ENCODE measurements at regions not wholly inside any gene's neighbourhood (a gene's known extent, or its start where the extent isn't known, plus 50 kb on each side); places are given as distances from the start of the nearest gene placed in this dataset.

- no peak for DNase-seq (ENCODE audit: low spot score in 2 of 2)
- WGBS, 2 donors = 32 to 46% methylated on average over 1 of the region's 1 CpG
- no peak for TF ChIP-seq EP300 (IDR thresholded peaks at IDR 0.05)
- TF ChIP-seq POLR2A (IDR thresholded peaks at IDR 0.05) = no peak
- no peak for TF ChIP-seq CTCF (IDR thresholded peaks at IDR 0.05)
- Histone ChIP-seq H3K9me3 (peaks cover 0 to 6% (median 0%) of the 10 kb centered on the region in 4 donors), H3K27me3 (no peaks in the 10 kb centered on the region), H3K27ac (no peak overlapping the region), H3K36me3 (no peaks in the 10 kb centered on the region), H3K4me3 (no peak overlapping the region), H3K4me1 (no peaks in the 10 kb centered on the region)
Observed at GRCh38 chr6:71582820-71583219, 294.2 kb downstream of the OGFRL1 start.

GRCh38 chr6:71584712-71585436 lies 296.3 kb downstream of the OGFRL1 start:
- Histone ChIP-seq H3K27ac (no peak overlapping the region), H3K27me3 (no peaks in the 10 kb centered on the region), H3K36me3 (no peaks in the 10 kb centered on the region), H3K4me3 (no peak overlapping the region), H3K9me3 (peaks cover 0 to 6% (median 0%) of the 10 kb centered on the region in 4 donors), H3K4me1 (no peaks in the 10 kb centered on the region)
- TF ChIP-seq POLR2A (IDR thresholded peaks at IDR 0.05) (no peak), EP300 (IDR thresholded peaks at IDR 0.05) (no peak), CTCF (IDR thresholded peaks at IDR 0.05) (no peak)
- WGBS, 2 donors = 96 to 98% methylated on average over 24 to 44 of the region's 44 CpGs
- DNase-seq (ENCODE audit: low spot score in 2 of 2) = no peak

GRCh38 chr6:71585472-71585871 lies 296.9 kb downstream of the OGFRL1 start:
- Histone ChIP-seq H3K4me3 (no peak overlapping the region), H3K36me3 (no peaks in the 10 kb centered on the region), H3K27me3 (no peaks in the 10 kb centered on the region), H3K27ac (no peak overlapping the region), H3K9me3 (peaks cover 0 to 6% (median 0%) of the 10 kb centered on the region in 4 donors), H3K4me1 (no peaks in the 10 kb centered on the region)
- no peak for DNase-seq (ENCODE audit: low spot score in 2 of 2)
- TF ChIP-seq EP300 (IDR thresholded peaks at IDR 0.05) (no peak), CTCF (IDR thresholded peaks at IDR 0.05) (no peak), POLR2A (IDR thresholded peaks at IDR 0.05) (no peak)
- 95 to 96% methylated on average over 23 of the region's 23 CpGs for WGBS, 2 donors

- H3K4me3 ChIP-seq = no peak overlapping the region
- H3K27me3 ChIP-seq = no peaks in the 10 kb centered on the region
- no peaks in the 10 kb centered on the region for H3K36me3 ChIP-seq
- DNase-seq (ENCODE audit: low spot score in 2 of 2) = no peak
- no peak for TF ChIP-seq CTCF (IDR thresholded peaks at IDR 0.05)
- no peak for TF ChIP-seq EP300 (IDR thresholded peaks at IDR 0.05)
- TF ChIP-seq POLR2A (IDR thresholded peaks at IDR 0.05) = no peak
- H3K27ac ChIP-seq = no peak overlapping the region
- no peaks in the 10 kb centered on the region for H3K4me1 ChIP-seq
- peaks cover 0 to 6% (median 0%) of the 10 kb centered on the region in 4 donors for H3K9me3 ChIP-seq
- 41 to 52% methylated on average over 25 to 28 of the region's 28 CpGs for WGBS, 2 donors
Observed at GRCh38 chr6:71588490-71588889, 297.9 kb upstream of the RIMS1 start.

GRCh38 chr6:71589254-71589653 lies 297.1 kb upstream of the RIMS1 start:
- 88 to 91% methylated on average over 5 of the region's 5 CpGs for WGBS, 2 donors
- no peaks in the 10 kb centered on the region for H3K36me3 ChIP-seq
- H3K27ac ChIP-seq = no peak overlapping the region
- no peaks in the 10 kb centered on the region for H3K27me3 ChIP-seq
- no peaks in the 10 kb centered on the region for H3K4me1 ChIP-seq
- TF ChIP-seq POLR2A (IDR thresholded peaks at IDR 0.05) = no peak
- TF ChIP-seq CTCF (IDR thresholded peaks at IDR 0.05) = no peak
- no peak for TF ChIP-seq EP300 (IDR thresholded peaks at IDR 0.05)
- no peak for DNase-seq (ENCODE audit: low spot score in 2 of 2)
- H3K4me3 ChIP-seq = no peak overlapping the region
- H3K9me3 ChIP-seq = peaks cover 0 to 6% (median 0%) of the 10 kb centered on the region in 4 donors
